ENCODE measurements at regions not wholly inside any gene's neighbourhood (a gene's known extent, or its start where the extent isn't known, plus 50 kb on each side); places are given as distances from the start of the nearest gene placed in this dataset.
"Not testable (repeated sequence)": the region's sequence is repeated elsewhere in the genome, so short reads cannot be mapped to it uniquely, and the experiment has no call there.

- CTCF ChIA-PET: interaction anchor here (2.1 kb wide), 1 partner anchor 201 kb away, joined by 10 read pairs; no protein-coding TSS in a partner anchor
- H3K27me3 Mint-ChIP-seq (ENCODE audit: insufficient read depth, unreplicated experiment): no peaks in the 10 kb centered on the region
- no peak overlapping the region for H3K4me3 Mint-ChIP-seq (ENCODE audit: unreplicated experiment)
- H3K27ac Mint-ChIP-seq (ENCODE audit: low read depth, unreplicated experiment): no peak overlapping the region
- H3K9me3 Mint-ChIP-seq (ENCODE audit: unreplicated experiment): peaks cover 5% of the 10 kb centered on the region
- TF ChIP-seq CTCF (IDR thresholded peaks at IDR 0.05; ENCODE audit: unreplicated experiment): no peak
- H3K4me1 Mint-ChIP-seq (ENCODE audit: insufficient read depth, unreplicated experiment): no peaks in the 10 kb centered on the region
- POLR2A ChIA-PET: no interaction called here
- no peak for DNase-seq (ENCODE audit: unreplicated experiment)
- BruUV-seq (replicated peaks): no TSS peak
- intact Hi-C loops (cut with micrococcal nuclease): no loop called here
- no peaks in the 10 kb centered on the region for H3K36me3 Mint-ChIP-seq (ENCODE audit: insufficient read depth, unreplicated experiment)
These were observed 228.1 kb upstream of the TFPI start for GRCh38 chr2:187782301-187782700.

- Mint-ChIP-seq H3K27ac (ENCODE audit: low read depth, unreplicated experiment) (peak overlapping the region; percentile 1), H3K27me3 (ENCODE audit: insufficient read depth, unreplicated experiment) (no peaks in the 10 kb centered on the region), H3K4me3 (ENCODE audit: unreplicated experiment) (no peak overlapping the region), H3K4me1 (ENCODE audit: insufficient read depth, unreplicated experiment) (no peaks in the 10 kb centered on the region), H3K9me3 (ENCODE audit: unreplicated experiment) (peaks cover 17% of the 10 kb centered on the region), H3K36me3 (ENCODE audit: insufficient read depth, unreplicated experiment) (no peaks in the 10 kb centered on the region)
- peak; percentile 9 for DNase-seq (ENCODE audit: unreplicated experiment)
- intact Hi-C loops (cut with micrococcal nuclease): no loop called here
- TF ChIP-seq CTCF (IDR thresholded peaks at IDR 0.05; ENCODE audit: unreplicated experiment): no peak
- CTCF ChIA-PET: interaction anchor here (0.6 to 2.1 kb wide), 7 partner anchors 9 to 717 kb away, joined by 3 to 10 read pairs (median 4); no protein-coding TSS in a partner anchor
- POLR2A ChIA-PET: no interaction called here
- no TSS peak for BruUV-seq (replicated peaks)
These were observed 229.2 kb upstream of the TFPI start for GRCh38 chr2:187783446-187783845.

- H3K4me3 Mint-ChIP-seq (ENCODE audit: unreplicated experiment); CTCF ChIA-PET; H3K27ac Mint-ChIP-seq (ENCODE audit: low read depth, unreplicated experiment); H3K4me1 Mint-ChIP-seq (ENCODE audit: insufficient read depth, unreplicated experiment); H3K27me3 Mint-ChIP-seq (ENCODE audit: insufficient read depth, unreplicated experiment); POLR2A ChIA-PET; BruUV-seq (replicated peaks); H3K36me3 Mint-ChIP-seq (ENCODE audit: insufficient read depth, unreplicated experiment); intact Hi-C loops (cut with micrococcal nuclease); DNase-seq (ENCODE audit: unreplicated experiment): not testable (repeated sequence)
- peaks cover 17% of the 10 kb centered on the region for H3K9me3 Mint-ChIP-seq (ENCODE audit: unreplicated experiment)
These were observed 229.9 kb upstream of the TFPI start for GRCh38 chr2:187784138-187784537.

GRCh38 chr2:187799601-187800000 lies 245.4 kb upstream of the TFPI start:
- no peak for TF ChIP-seq CTCF (IDR thresholded peaks at IDR 0.05; ENCODE audit: unreplicated experiment)
- Mint-ChIP-seq H3K27ac (ENCODE audit: low read depth, unreplicated experiment) (no peak overlapping the region), H3K9me3 (ENCODE audit: unreplicated experiment) (peaks cover 8% of the 10 kb centered on the region), H3K36me3 (ENCODE audit: insufficient read depth, unreplicated experiment) (no peaks in the 10 kb centered on the region), H3K27me3 (ENCODE audit: insufficient read depth, unreplicated experiment) (no peaks in the 10 kb centered on the region), H3K4me1 (ENCODE audit: insufficient read depth, unreplicated experiment) (no peaks in the 10 kb centered on the region), H3K4me3 (ENCODE audit: unreplicated experiment) (no peak overlapping the region)
- intact Hi-C loops (cut with micrococcal nuclease): no loop called here
- BruUV-seq (replicated peaks): no TSS peak
- no peak for DNase-seq (ENCODE audit: unreplicated experiment)
- ChIA-PET CTCF (no interaction called here), POLR2A (no interaction called here)

DNA sequence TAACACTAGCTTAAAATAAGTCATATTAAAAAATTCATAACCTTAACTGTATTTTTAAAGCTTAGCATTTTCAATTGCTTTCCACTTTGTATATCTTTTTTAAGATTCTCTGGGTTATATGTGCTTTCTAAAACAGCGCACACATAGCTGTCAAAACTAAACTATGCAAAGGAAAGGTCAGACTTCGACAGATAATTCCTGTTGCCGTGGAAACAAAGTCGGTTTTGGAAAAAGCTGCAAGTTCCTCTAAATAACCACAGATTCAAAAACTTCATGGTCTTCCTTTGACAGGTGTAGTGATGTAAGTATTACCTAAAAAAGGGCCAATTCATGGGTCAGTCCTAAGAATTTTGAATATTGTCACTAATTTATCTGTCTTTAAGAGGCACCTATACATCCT lies 249.6 kb upstream of the TFPI start:
- no peak for TF ChIP-seq CTCF (IDR thresholded peaks at IDR 0.05; ENCODE audit: unreplicated experiment)
- ChIA-PET POLR2A (no interaction called here), CTCF (no interaction called here)
- Mint-ChIP-seq H3K36me3 (ENCODE audit: insufficient read depth, unreplicated experiment) (no peaks in the 10 kb centered on the region), H3K4me3 (ENCODE audit: unreplicated experiment) (no peak overlapping the region), H3K27ac (ENCODE audit: low read depth, unreplicated experiment) (no peak overlapping the region), H3K4me1 (ENCODE audit: insufficient read depth, unreplicated experiment) (no peaks in the 10 kb centered on the region), H3K27me3 (ENCODE audit: insufficient read depth, unreplicated experiment) (no peaks in the 10 kb centered on the region), H3K9me3 (ENCODE audit: unreplicated experiment) (peaks cover 9% of the 10 kb centered on the region)
- intact Hi-C loops (cut with micrococcal nuclease): no loop called here
- BruUV-seq (replicated peaks): no TSS peak
- DNase-seq (ENCODE audit: unreplicated experiment): no peak

All from MCF 10A (cell line).